ENCODE measurements at regions not wholly inside any gene's neighbourhood (a gene's known extent, or its start where the extent isn't known, plus 50 kb on each side); places are given as distances from the start of the nearest gene placed in this dataset.

DNA sequence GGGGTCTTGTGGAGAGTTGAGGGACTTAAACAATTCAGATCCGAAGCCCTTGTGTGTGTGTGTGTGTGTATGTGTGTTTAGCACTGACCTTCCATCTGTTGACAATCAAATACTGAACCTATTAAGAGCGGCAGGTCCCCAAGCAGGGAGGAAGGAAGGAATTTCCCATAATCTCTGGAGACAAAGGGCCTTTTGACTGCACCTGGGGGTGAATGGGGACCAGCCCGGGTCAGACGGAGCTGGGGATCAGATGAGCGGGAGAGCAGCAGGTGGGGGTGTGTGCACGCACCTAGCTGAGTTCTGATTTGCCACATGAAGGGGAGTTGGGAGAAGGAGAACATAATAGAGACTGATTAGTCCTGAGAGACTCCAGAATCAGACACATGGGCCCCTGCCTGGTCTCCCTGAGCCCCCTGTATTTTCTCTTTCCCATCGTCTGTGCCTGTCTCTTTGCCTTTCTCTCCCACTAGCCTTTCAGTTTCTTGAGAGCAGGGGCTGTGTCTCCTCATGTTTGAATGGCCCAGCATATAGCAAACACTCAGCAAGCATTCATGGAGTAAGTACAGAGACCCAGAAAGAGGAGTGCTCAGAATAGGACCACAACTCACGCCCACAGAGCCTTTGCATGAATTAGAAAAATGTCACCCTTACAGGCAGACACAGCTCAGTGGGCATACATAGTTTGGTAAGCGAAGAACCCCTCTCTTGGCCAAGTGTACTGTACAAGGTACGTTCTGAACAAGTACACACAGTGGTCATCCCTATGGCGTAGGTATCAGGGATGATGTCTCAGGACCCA, 288.3 kb upstream of the HABP2 start:
- no peak for DNase-seq (ENCODE audit: low read depth in 2 of 2)
- TF ChIP-seq, protein P1, sequence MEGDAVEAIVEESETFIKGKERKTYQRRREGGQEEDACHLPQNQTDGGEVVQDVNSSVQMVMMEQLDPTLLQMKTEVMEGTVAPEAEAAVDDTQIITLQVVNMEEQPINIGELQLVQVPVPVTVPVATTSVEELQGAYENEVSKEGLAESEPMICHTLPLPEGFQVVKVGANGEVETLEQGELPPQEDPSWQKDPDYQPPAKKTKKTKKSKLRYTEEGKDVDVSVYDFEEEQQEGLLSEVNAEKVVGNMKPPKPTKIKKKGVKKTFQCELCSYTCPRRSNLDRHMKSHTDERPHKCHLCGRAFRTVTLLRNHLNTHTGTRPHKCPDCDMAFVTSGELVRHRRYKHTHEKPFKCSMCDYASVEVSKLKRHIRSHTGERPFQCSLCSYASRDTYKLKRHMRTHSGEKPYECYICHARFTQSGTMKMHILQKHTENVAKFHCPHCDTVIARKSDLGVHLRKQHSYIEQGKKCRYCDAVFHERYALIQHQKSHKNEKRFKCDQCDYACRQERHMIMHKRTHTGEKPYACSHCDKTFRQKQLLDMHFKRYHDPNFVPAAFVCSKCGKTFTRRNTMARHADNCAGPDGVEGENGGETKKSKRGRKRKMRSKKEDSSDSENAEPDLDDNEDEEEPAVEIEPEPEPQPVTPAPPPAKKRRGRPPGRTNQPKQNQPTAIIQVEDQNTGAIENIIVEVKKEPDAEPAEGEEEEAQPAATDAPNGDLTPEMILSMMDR (IDR thresholded peaks at IDR 0.05; ENCODE audit: low read depth, low read length): no peak
- no peak overlapping the region for H3K4me3 ChIP-seq (replicated peaks in 1 of 2; ENCODE audit: low read depth in 2 of 2, low read length in 2 of 2)

DNA sequence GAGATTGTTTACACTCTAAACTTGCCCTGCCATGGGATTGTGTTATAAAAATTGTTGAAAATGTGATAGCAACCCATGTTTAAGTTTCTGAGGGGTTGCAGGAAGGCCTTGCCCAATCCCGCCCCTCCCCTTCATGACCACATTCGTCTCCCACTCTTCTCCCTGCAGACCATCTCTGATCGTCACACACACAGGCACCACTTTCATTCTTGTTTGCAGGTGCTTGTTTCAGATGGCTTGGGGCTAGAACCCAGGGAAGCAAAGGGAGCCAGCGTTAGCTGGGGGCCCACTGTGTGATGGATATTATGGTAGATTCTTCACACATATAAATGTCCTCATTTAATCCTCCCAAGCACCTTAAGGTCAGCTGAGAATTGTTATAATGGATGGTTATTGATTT, 286.7 kb upstream of the HABP2 start:
- TF ChIP-seq, protein P1 (IDR thresholded peaks at IDR 0.05; ENCODE audit: low read depth, low read length): no peak
- no peak overlapping the region for H3K4me3 ChIP-seq (replicated peaks in 1 of 2; ENCODE audit: low read depth in 2 of 2, low read length in 2 of 2)
- no peak for DNase-seq (ENCODE audit: low read depth in 2 of 2)

DNA sequence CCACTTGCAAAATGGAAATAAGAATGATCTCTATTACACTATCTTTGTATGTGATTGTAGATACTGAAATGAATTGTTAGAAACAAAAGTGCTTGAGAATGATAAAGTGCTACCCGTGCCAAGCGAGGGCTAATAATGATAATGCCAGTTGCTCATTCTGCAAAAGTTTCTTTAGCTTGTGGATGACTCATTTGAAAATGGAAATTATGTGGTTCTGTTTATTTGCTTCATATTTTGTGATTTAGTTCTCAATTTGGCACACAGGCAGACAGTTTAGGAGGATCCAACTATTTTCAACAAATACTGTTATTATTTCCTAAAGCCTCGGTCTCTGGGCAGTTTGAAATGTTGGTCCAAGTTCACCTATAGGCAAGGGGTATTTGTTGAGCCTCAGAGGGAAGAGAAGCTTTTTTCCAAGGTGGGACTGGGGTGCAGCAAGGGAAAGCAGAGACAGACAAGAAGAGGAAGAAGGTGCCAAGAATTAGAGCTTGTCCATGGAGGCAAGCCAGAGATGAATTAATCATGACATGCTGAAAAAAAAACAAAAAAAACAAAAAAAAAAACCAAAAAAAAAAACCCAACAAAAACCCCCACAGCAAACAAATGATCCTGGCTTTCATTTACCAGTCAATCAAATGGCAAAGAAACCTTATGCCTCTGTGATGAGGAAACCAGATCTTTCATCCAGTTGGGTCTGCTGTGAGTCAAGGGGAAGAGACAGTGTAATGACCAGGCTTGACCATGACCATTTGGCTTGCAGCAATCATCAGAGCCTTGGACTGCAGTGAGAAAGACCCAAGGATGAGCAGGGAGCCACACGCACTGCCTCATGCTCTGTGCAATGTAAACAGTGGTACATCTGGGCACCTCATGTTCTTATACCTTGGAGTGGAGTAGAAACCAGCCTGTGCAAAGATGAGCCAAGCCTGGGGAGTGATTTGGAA, 285.0 kb upstream of the HABP2 start:
- DNase-seq (ENCODE audit: low read depth in 2 of 2): no peak
- H3K4me3 ChIP-seq (replicated peaks in 1 of 2; ENCODE audit: low read depth in 2 of 2, low read length in 2 of 2): no peak overlapping the region
- TF ChIP-seq, protein P1 (IDR thresholded peaks at IDR 0.05; ENCODE audit: low read depth, low read length): no peak

DNA sequence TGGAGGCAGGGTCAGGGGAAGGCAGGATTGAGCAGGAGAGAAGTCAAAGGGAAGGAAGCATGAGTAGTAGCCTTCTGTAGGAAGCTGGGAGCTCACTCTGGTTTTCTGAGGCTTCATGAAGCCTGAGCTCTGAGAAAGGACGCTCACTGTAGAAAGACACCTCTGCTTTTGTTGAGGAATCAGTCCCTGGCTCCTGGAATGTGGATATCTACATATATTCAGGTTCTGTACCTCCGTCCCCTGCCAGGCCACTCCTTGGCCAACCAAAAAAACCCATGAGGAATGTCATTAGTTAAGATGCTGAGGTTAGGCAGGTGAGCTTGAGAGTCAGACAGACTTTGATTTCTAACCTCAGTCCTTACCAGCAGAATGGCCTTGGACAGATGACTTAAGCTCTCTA, 283.5 kb upstream of the HABP2 start:
- no peak overlapping the region for H3K4me3 ChIP-seq (replicated peaks in 1 of 2; ENCODE audit: low read depth in 2 of 2, low read length in 2 of 2)
- no peak for DNase-seq (ENCODE audit: low read depth in 2 of 2)
- TF ChIP-seq, protein P1 (IDR thresholded peaks at IDR 0.05; ENCODE audit: low read depth, low read length): no peak

DNA sequence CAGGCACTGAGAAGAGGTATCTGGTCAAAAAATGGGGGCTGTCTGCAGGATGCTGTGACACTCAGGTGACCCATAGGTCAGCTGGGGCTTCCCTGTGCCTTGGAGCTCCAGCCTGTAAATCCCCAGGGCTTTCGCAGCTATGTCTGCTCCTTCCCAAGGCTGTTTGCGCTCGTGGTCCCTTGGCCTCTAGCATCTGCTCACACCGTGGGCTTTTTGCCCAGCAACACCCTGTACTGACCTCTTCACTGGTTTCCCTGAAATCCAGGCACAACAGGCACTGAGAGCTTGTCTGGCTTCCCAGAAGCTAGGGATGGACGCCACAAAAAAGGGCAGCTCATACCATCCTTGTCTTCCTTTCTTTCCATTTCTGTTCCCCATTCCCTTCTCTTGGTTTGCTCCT, 280.3 kb upstream of the HABP2 start:
- TF ChIP-seq, protein P1 (IDR thresholded peaks at IDR 0.05; ENCODE audit: low read depth, low read length): no peak
- H3K4me3 ChIP-seq (replicated peaks in 1 of 2; ENCODE audit: low read depth in 2 of 2, low read length in 2 of 2): no peak overlapping the region
- DNase-seq (ENCODE audit: low read depth in 2 of 2): no peak

DNA sequence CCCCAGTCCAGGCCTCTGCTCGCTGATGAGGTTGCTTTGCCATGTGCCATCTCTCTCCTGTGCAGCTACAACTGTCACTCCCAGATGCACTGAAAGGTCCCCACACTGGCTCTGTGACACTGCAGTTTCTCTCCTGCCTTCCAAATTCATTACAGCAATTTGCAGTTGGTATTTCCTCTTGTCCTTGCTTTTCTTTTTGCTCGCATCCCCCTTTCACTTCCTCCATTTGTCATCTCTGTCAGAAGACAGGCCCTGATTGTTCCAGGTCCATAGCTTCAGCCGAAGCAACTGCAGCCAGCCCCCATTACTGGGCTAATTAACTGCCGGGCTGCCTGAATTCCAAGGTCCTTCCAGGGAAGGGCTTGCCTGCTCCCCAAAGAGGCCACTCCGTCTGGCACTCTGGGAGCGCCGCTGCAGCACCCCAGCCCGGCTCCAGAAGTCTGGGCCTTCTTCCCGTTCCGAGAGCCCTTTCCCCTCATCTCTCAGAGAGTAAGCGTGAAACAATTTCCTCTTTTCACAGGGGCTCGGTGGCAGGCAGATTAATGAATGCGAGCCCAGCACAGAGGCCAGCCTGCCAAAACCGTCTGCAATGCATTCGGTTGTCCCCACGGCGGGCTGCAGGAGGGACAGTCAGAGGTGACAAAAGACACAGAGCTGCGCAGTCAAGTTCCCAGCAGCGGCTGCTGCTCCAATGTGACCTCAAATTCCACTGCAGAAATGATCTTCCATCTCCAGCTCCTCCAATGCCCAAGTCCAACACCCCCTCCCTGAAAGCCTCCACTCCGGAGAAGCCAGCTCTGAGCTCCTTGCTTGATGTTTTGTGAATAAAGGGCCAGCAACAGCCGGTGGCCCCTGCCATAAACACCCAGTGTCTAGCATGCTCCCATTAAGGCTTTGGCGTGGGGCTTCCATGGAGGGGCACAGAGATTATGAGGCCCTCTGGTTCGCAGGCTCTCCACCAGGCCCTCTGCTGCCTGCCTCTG, 279.4 kb upstream of the HABP2 start:
- TF ChIP-seq, protein P1 (IDR thresholded peaks at IDR 0.05; ENCODE audit: low read depth, low read length): no peak
- peak in 1 of 2 donors; percentile 24 for DNase-seq (ENCODE audit: low read depth in 2 of 2)
- no peak overlapping the region for H3K4me3 ChIP-seq (replicated peaks in 1 of 2; ENCODE audit: low read depth in 2 of 2, low read length in 2 of 2)

All from cardiac fibroblast (primary cell).